Thyroid gland (tissue), 4 donors: ENCODE measurements at regions not wholly inside any gene's neighbourhood (a gene's known extent, or its start where the extent isn't known, plus 50 kb on each side); places are given as distances from the start of the nearest gene placed in this dataset.
"Not testable (repeated sequence)": the region's sequence is repeated elsewhere in the genome, so short reads cannot be mapped to it uniquely, and the experiment has no call there.

Experiments used
- DNase-seq, 2 donors: peaks; one replicate each; pipeline ENCODE4 v3.0.0-alpha.2; 2019
- H3K27ac ChIP-seq, 3 donors: fragments of 200-600 bp; sonication (generic); 1 replicate in 2 of 3; 2 replicates in 1 of 3; pipeline ENCODE4 v1.5.1; 2016 to 2019; ENCODE audit warnings: mild to moderate bottlenecking in 1 of 3, moderate library complexity in 1 of 3
- H3K27me3 ChIP-seq: fragments of 200-600 bp; sonication (generic); one replicate; pipeline ENCODE4 v1.5.1; 2019
- H3K36me3 ChIP-seq, 2 donors: fragments of 200-600 bp; sonication (generic); one replicate each; pipeline ENCODE4 v1.5.1; 2016 to 2019
- H3K4me1 ChIP-seq, 2 donors: fragments of 200-600 bp; sonication (generic); one replicate each; pipeline ENCODE4 v1.5.1; 2017 to 2019
- H3K4me3 ChIP-seq, 3 donors: fragments of 200-600 bp; sonication (generic); replicated peaks in 1 of 3; 1 replicate in 2 of 3; 2 replicates in 1 of 3; pipeline ENCODE4 v1.5.1; 2016; ENCODE audit warnings: mild to moderate bottlenecking in 1 of 3
- H3K9me3 ChIP-seq: fragments of 200-600 bp; sonication (generic); one replicate; pipeline ENCODE4 v1.5.1; 2017
- CTCF ChIP-seq, 6 experiments: fragments of 200-600 bp in 3 of 6; fragments of 450-650 bp in 3 of 6; sonication (generic) in 3 of 6; IDR thresholded peaks; one replicate each; pipeline ENCODE4 v1.5.1; 2016 to 2019; ENCODE audit warnings: antibody characterized with exemption in 6 of 6, mild to moderate bottlenecking in 2 of 6, inconsistent platforms in 1 of 6, moderate library complexity in 1 of 6
- POLR2A ChIP-seq, 2 donors: fragments of 450-650 bp; IDR thresholded peaks; one replicate each; pipeline ENCODE4 v1.6.1; 2017; ENCODE audit warnings: antibody characterized with exemption in 2 of 2, mild to moderate bottlenecking in 2 of 2, moderate library complexity in 1 of 2
- WGBS, 2 donors: methylation state at CpG; one replicate each; pipeline ENCODE4 v1.1.5; 2017; 5-methylcytosine and 5-hydroxymethylcytosine counted together
- intact Hi-C: fragments of 100-400 bp; cut with DNase I; formaldehyde crosslinking; loops from one replicate; pipeline ENCODE4 v1.15.1; 2023

GRCh38 chr22:48403521-48404403 lies 1423.9 kb downstream of the BRD1 start:
- H3K27ac ChIP-seq, result no peak overlapping the region
- no peak for DNase-seq
- TF ChIP-seq CTCF (IDR thresholded peaks at IDR 0.05), result no peak
- TF ChIP-seq POLR2A (IDR thresholded peaks at IDR 0.05), result no peak
- H3K27me3 ChIP-seq, result no peaks in the 10 kb centered on the region
- no peaks in the 10 kb centered on the region for H3K36me3 ChIP-seq
- intact Hi-C loops, result no loop called here
- no peak overlapping the region for H3K4me3 ChIP-seq
- WGBS, 2 donors, result 64 to 67% methylated on average over 22 of the region's 22 CpGs
- no peaks in the 10 kb centered on the region for H3K4me1 ChIP-seq
- no peaks in the 10 kb centered on the region for H3K9me3 ChIP-seq

GRCh38 chr22:48402591-48403031 lies 1425.1 kb downstream of the BRD1 start:
- Histone ChIP-seq H3K27me3 (no peaks in the 10 kb centered on the region), H3K4me3 (no peak overlapping the region), H3K9me3 (no peaks in the 10 kb centered on the region), H3K27ac (no peak overlapping the region), H3K4me1 (no peaks in the 10 kb centered on the region), H3K36me3 (no peaks in the 10 kb centered on the region)
- no peak for DNase-seq
- intact Hi-C loops, result no loop called here
- WGBS, 2 donors, result 89 to 92% methylated on average over 18 to 21 of the region's 21 CpGs
- no peak for TF ChIP-seq POLR2A (IDR thresholded peaks at IDR 0.05)
- TF ChIP-seq CTCF (IDR thresholded peaks at IDR 0.05), result no peak

GRCh38 chr22:48401523-48401922 lies 1426.2 kb downstream of the BRD1 start:
- intact Hi-C loops, H3K4me3 ChIP-seq, H3K9me3 ChIP-seq, H3K27me3 ChIP-seq, DNase-seq, H3K36me3 ChIP-seq, H3K4me1 ChIP-seq, H3K27ac ChIP-seq: not testable (repeated sequence)
- 97% methylated on average over 1 of the region's 1 CpG for WGBS, 2 donors

- Histone ChIP-seq H3K4me3 (no peak overlapping the region), H3K4me1 (no peaks in the 10 kb centered on the region), H3K27ac (no peak overlapping the region), H3K27me3 (no peaks in the 10 kb centered on the region), H3K9me3 (no peaks in the 10 kb centered on the region), H3K36me3 (no peaks in the 10 kb centered on the region)
- DNase-seq, result no peak
- TF ChIP-seq CTCF (IDR thresholded peaks at IDR 0.05) (no peak), POLR2A (IDR thresholded peaks at IDR 0.05) (no peak)
- intact Hi-C loops, result no loop called here
- 92% methylated on average over 11 of the region's 11 CpGs for WGBS, 2 donors
Measured at GRCh38 chr22:48398181-48398905, 1429.3 kb downstream of the BRD1 start.

- H3K4me3 ChIP-seq, result no peak overlapping the region
- no peaks in the 10 kb centered on the region for H3K36me3 ChIP-seq
- WGBS, 2 donors, result 87% methylated on average over 15 to 16 of the region's 16 CpGs
- intact Hi-C loops, result no loop called here
- no peak overlapping the region for H3K27ac ChIP-seq
- no peaks in the 10 kb centered on the region for H3K27me3 ChIP-seq
- no peaks in the 10 kb centered on the region for H3K4me1 ChIP-seq
- no peak for DNase-seq
- TF ChIP-seq POLR2A (IDR thresholded peaks at IDR 0.05) (no peak), CTCF (IDR thresholded peaks at IDR 0.05) (no peak)
- no peaks in the 10 kb centered on the region for H3K9me3 ChIP-seq
Measured at GRCh38 chr22:48397531-48398180, 1430.0 kb downstream of the BRD1 start.
